SK-N-SH (cell line): ENCODE measurements at regions not wholly inside any gene's neighbourhood (a gene's known extent, or its start where the extent isn't known, plus 50 kb on each side); places are given as distances from the start of the nearest gene placed in this dataset.
A peak's percentile ranks its signal among the peaks of the same experiment; 100 is the strongest.

Source experiments
- CTCF ChIP-seq: fragments of 200-600 bp; sonication (generic); IDR thresholded peaks from 2 replicates; pipeline ENCODE4 v1.6.1; 2017; ENCODE audit warnings: antibody characterized with exemption, mild to moderate bottlenecking, moderate library complexity
- EZH2phosphoT487 ChIP-seq: fragments of 200-600 bp; sonication (generic); IDR thresholded peaks from 2 replicates; pipeline ENCODE4 v1.6.1; 2017; ENCODE audit warnings: low read depth, mixed run types, mild to moderate bottlenecking, antibody characterized with exemption, moderate library complexity, borderline replicate concordance
- FOSL2 ChIP-seq: IDR thresholded peaks from 2 replicates; pipeline ENCODE4 v1.4.0; 2012; ENCODE audit warnings: low read depth, mild to moderate bottlenecking, moderate library complexity, borderline replicate concordance
- GABPA ChIP-seq: IDR thresholded peaks from 2 replicates; pipeline ENCODE4 v1.4.0; 2012; ENCODE audit warnings: low read depth, mild to moderate bottlenecking
- GATA2 ChIP-seq: sonication (generic); formaldehyde crosslinking; IDR thresholded peaks from 2 replicates; pipeline ENCODE4 v1.5.0; 2020; ENCODE audit warnings: mild to moderate bottlenecking, missing genetic modification reagents
- MAX ChIP-seq: IDR thresholded peaks from 2 replicates; pipeline ENCODE4 v1.4.0; 2012; ENCODE audit warnings: low read depth
- MEF2A ChIP-seq: IDR thresholded peaks from 2 replicates; pipeline ENCODE4 v1.4.0; 2012; ENCODE audit warnings: low read depth, borderline replicate concordance
- NRF1 ChIP-seq: IDR thresholded peaks from 2 replicates; pipeline ENCODE4 v1.6.1; 2012; ENCODE audit warnings: low read depth, mild to moderate bottlenecking, low read length
- PBX3 ChIP-seq: IDR thresholded peaks from 2 replicates; pipeline ENCODE4; 2012
- RAD21 ChIP-seq: IDR thresholded peaks from 2 replicates; pipeline ENCODE4 v1.6.1; 2012; ENCODE audit warnings: mild to moderate bottlenecking, low read length
- SIN3A ChIP-seq: IDR thresholded peaks from 2 replicates; pipeline ENCODE4 v1.6.1; 2012; ENCODE audit warnings: low read depth, mild to moderate bottlenecking, low read length, moderate library complexity, borderline replicate concordance
- TAF1 ChIP-seq: IDR thresholded peaks from 2 replicates; pipeline ENCODE4 v1.6.1; 2012; ENCODE audit warnings: low read depth, mild to moderate bottlenecking, low read length, moderate library complexity, borderline replicate concordance
- TCF12 ChIP-seq: IDR thresholded peaks from 2 replicates; pipeline ENCODE4 v1.4.0; 2012
- TEAD4 ChIP-seq: IDR thresholded peaks from 2 replicates; pipeline ENCODE4 v1.4.0; 2012; ENCODE audit warnings: mild to moderate bottlenecking, borderline replicate concordance; ENCODE audit not compliant: insufficient read depth
- TF ChIP-seq, protein P1 (sequence below): fragments of 150-350 bp; IDR thresholded peaks from 2 replicates; pipeline ENCODE4 v1.6.1; 2016; ENCODE audit warnings: mild to moderate bottlenecking, low read depth, low read length
- TF ChIP-seq, protein P2 (sequence below): fragments of 150-350 bp; IDR thresholded peaks from 2 replicates; pipeline ENCODE4 v1.6.1; 2017; ENCODE audit warnings: antibody characterized with exemption, low read length, low read depth, borderline replicate concordance

DNA sequence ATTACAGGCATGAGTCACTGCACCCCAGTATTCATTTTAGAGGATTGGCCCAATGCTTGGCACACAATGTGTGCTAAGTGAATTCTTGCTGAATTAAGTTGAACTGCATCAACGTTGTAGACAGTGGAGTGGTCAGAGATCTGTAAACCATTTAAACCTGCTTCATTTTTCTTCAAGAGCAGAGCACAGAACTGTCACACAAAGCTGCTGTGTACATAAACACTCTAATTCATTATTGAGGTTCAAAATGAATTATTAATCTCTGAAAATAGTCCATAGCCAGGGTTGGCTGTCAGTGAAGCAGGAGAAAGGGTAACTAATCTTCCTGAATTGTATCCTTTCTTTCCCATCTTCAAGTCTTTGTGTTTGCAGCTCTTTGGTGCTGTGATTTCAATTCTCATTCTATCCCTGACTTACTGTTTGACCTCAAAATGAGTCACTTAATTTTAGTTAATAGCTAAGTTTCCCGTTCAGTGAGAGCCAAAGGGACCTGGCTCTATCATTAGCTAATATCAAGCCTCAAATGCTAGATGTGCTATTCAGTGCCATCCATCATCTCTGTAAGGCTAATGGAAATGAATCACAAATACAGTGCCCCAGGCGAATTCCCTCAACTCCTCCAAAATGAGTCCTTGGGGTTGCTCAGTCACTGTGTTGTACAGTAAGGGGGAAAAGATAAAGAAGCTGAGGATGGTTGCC is 77.0 kb upstream of the TSC22D1 start (continued):
- no peak for TF ChIP-seq NRF1
- TF ChIP-seq, protein P1, sequence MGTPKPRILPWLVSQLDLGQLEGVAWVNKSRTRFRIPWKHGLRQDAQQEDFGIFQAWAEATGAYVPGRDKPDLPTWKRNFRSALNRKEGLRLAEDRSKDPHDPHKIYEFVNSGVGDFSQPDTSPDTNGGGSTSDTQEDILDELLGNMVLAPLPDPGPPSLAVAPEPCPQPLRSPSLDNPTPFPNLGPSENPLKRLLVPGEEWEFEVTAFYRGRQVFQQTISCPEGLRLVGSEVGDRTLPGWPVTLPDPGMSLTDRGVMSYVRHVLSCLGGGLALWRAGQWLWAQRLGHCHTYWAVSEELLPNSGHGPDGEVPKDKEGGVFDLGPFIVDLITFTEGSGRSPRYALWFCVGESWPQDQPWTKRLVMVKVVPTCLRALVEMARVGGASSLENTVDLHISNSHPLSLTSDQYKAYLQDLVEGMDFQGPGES: no peak
- TF ChIP-seq EZH2phosphoT487: no peak
- TF ChIP-seq CTCF: no peak
- no peak for TF ChIP-seq MEF2A
- peak; percentile 74; the same call in 1 of the 2 replicates for TF ChIP-seq FOSL2
- peak; percentile 57 for TF ChIP-seq TCF12
- no peak for TF ChIP-seq GABPA
- no peak for TF ChIP-seq RAD21
- no peak for TF ChIP-seq GATA2
- TF ChIP-seq MAX: no peak
- TF ChIP-seq PBX3: peak; percentile 91
- TF ChIP-seq, protein P2, sequence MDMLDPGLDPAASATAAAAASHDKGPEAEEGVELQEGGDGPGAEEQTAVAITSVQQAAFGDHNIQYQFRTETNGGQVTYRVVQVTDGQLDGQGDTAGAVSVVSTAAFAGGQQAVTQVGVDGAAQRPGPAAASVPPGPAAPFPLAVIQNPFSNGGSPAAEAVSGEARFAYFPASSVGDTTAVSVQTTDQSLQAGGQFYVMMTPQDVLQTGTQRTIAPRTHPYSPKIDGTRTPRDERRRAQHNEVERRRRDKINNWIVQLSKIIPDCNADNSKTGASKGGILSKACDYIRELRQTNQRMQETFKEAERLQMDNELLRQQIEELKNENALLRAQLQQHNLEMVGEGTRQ: no peak
- no peak for TF ChIP-seq TAF1
- peak; percentile 48; the same call in 1 of the 2 replicates for TF ChIP-seq TEAD4
- TF ChIP-seq SIN3A: no peak
